Thyroid gland (tissue), 4 donors: ENCODE measurements at regions not wholly inside any gene's neighbourhood (a gene's known extent, or its start where the extent isn't known, plus 50 kb on each side); places are given as distances from the start of the nearest gene placed in this dataset.

Experiments used
- POLR2A ChIP-seq, 2 donors: fragments of 450-650 bp; IDR thresholded peaks; one replicate each; pipeline ENCODE4 v1.6.1; 2017; ENCODE audit warnings: antibody characterized with exemption in 2 of 2, mild to moderate bottlenecking in 2 of 2, moderate library complexity in 1 of 2
- TF ChIP-seq, protein P1 (sequence below), 6 experiments: fragments of 200-600 bp in 3 of 6; fragments of 450-650 bp in 3 of 6; sonication (generic) in 3 of 6; IDR thresholded peaks; one replicate each; pipeline ENCODE4 v1.5.1; 2016 to 2019; ENCODE audit warnings: antibody characterized with exemption in 6 of 6, mild to moderate bottlenecking in 2 of 6, inconsistent platforms in 1 of 6, moderate library complexity in 1 of 6

DNA sequence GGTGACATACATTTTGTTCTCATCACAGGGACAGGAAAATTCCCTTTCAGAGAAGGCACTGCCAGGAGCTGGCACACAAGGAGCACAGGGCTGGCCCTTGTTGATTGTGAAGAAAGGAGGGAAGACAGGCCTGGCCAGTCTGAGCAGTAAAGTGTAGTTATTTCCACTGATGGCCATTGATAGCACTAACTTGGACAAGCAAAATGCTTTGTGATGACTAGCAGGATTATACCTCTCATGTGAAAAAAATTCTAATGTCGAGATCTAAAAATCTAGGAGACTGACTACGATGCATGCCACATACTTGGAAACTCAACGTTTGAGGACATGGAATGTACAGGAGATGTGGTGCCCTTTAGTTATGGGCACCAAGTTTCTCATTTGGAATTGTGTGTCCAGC, 54.3 kb upstream of the ST8SIA2 start:
- TF ChIP-seq, protein P1, sequence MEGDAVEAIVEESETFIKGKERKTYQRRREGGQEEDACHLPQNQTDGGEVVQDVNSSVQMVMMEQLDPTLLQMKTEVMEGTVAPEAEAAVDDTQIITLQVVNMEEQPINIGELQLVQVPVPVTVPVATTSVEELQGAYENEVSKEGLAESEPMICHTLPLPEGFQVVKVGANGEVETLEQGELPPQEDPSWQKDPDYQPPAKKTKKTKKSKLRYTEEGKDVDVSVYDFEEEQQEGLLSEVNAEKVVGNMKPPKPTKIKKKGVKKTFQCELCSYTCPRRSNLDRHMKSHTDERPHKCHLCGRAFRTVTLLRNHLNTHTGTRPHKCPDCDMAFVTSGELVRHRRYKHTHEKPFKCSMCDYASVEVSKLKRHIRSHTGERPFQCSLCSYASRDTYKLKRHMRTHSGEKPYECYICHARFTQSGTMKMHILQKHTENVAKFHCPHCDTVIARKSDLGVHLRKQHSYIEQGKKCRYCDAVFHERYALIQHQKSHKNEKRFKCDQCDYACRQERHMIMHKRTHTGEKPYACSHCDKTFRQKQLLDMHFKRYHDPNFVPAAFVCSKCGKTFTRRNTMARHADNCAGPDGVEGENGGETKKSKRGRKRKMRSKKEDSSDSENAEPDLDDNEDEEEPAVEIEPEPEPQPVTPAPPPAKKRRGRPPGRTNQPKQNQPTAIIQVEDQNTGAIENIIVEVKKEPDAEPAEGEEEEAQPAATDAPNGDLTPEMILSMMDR (IDR thresholded peaks at IDR 0.05): no peak
- TF ChIP-seq POLR2A (IDR thresholded peaks at IDR 0.05): no peak
